ENCODE measurements at regions not wholly inside any gene's neighbourhood (a gene's known extent, or its start where the extent isn't known, plus 50 kb on each side); places are given as distances from the start of the nearest gene placed in this dataset.

GRCh38 chrX:104351173-104351769, 96.5 kb upstream of the ESX1 start:
- TF ChIP-seq, protein P1, sequence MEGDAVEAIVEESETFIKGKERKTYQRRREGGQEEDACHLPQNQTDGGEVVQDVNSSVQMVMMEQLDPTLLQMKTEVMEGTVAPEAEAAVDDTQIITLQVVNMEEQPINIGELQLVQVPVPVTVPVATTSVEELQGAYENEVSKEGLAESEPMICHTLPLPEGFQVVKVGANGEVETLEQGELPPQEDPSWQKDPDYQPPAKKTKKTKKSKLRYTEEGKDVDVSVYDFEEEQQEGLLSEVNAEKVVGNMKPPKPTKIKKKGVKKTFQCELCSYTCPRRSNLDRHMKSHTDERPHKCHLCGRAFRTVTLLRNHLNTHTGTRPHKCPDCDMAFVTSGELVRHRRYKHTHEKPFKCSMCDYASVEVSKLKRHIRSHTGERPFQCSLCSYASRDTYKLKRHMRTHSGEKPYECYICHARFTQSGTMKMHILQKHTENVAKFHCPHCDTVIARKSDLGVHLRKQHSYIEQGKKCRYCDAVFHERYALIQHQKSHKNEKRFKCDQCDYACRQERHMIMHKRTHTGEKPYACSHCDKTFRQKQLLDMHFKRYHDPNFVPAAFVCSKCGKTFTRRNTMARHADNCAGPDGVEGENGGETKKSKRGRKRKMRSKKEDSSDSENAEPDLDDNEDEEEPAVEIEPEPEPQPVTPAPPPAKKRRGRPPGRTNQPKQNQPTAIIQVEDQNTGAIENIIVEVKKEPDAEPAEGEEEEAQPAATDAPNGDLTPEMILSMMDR (IDR thresholded peaks at IDR 0.05; ENCODE audit: low read depth, low read length, missing input control), result no peak
- TF ChIP-seq SP1 (IDR thresholded peaks at IDR 0.05), result no peak
- no peak for TF ChIP-seq TAF1 (conservative IDR thresholded peaks at IDR 0.05)
- no peak for TF ChIP-seq REST (IDR thresholded peaks at IDR 0.05)
